GOT3 (cell line): ENCODE measurements at regions not wholly inside any gene's neighbourhood (a gene's known extent, or its start where the extent isn't known, plus 50 kb on each side); places are given as distances from the start of the nearest gene placed in this dataset.

ENCODE experiments used
- DNase-seq: peaks from one replicate; lab custom pipeline; 2025; ENCODE audit warnings: mixed read lengths; lab: John Stamatoyannopoulos, UW

DNA sequence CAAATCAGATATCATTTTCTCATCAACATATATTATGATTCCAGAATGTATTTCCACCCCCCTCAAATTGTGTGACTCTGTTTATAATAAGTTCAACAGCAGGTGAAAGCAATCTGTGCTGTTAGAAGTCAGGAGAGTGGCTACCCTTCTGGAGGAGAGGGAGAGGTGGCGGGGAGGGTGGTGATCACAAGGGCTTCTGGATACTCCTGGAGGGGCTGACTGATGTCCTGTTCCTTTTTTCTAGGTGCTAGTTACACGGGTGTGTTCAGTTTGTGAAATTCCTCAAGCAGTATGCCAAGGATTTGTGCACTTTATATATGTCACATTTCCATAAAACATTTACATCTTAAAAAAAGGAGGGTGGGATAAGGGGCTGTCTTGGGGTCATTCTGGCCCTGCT is 119.1 kb downstream of the IRF8 start:
- DNase-seq = no peak

- DNase-seq = no peak
These were observed 119.5 kb downstream of the IRF8 start for GRCh38 chr16:86018487-86018886.

GRCh38 chr16:86018941-86019340 is 120.0 kb downstream of the IRF8 start:
- DNase-seq = no peak

- DNase-seq = no peak
These were observed 120.6 kb downstream of the IRF8 start for GRCh38 chr16:86019446-86020047.

GRCh38 chr16:86020971-86021370 is 122.0 kb downstream of the IRF8 start:
- no peak for DNase-seq

DNA sequence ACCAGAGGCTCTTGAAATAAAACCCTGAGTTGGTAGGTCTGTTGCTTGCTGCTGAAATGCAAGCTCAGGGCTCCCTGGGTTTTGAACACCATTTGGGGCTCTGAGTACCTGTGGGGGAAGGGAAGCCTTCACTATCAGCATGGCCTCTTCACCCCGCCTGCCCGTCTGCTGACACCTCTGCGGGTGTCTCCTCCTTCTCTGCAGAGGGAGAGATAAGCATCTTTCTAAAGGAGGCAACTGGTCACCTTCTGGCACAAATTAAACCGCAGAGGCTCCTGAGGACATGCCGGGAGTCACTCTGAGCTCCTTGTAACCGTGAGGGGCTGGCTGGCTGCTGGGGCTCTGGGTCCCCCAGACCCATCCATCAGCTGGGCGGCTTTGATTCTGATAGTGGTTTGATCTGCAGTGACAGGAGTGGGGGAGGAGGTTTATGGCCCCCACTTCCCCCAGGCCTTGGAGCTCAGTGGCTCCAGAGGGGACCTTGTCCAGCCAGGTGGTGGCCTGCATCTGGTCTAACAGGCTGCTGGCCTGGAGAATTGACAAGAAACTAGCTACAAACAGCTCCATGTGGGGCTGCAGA is 123.5 kb downstream of the IRF8 start:
- no peak for DNase-seq

GRCh38 chr16:86024210-86024609 is 125.2 kb downstream of the IRF8 start:
- DNase-seq = no peak

DNA sequence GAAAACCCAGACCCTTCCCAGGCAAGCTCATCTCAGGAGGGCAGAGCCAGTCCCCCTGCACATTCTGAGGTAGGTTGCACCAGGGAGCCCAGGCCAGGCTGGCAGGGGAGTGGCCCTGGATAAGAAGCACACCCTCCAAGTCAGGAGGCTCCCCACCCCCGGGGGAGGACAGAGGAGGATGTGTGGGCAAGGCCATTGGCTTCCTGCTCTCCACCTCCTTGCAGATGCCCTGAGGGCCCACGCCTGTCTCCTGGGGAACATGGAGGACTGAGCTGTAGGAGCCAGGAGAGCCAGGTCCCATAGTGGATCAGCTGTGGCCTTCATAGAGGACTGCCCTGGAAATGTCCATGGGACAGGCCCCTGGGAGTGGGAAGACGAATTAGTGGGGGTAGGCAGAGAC is 126.7 kb downstream of the IRF8 start:
- DNase-seq = no peak

DNA sequence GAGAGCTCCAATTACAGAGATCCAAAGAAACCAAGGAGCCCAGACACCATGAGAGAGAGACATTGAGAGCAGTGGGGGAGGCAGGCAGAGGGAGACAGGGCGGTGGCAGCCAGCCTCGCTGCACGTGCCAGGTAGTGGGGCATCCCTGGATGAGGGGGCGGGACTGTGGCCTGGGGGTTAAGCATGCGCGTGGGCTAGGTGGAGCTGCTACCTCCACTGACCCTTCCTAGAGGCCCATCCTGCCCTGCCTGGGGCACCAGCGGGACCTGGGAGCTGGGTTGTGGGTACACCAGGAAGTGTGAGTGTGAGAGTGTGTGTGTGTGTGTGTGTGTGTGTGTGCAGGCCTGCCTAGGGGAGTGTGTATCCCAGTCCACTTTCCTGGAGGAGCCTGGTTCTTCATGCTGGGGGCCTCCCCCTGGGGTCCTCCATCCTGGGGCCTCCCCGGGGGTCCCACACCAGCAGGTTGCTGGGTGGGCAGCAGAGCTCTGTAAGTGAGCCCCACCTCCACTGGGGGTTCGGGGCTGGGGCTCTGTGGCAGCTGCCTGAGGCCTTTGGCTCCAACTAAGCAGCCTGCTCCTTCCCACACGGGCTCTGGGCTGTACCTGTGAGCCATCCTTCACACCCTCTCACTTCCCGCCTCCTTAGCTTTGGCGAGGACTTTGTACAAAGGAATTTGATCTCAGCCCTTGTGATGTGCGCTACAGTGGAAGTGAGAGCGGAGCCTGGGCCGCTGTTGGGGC is 127.4 kb downstream of the IRF8 start:
- no peak for DNase-seq

GRCh38 chr16:86026916-86027315 is 128.0 kb downstream of the IRF8 start:
- no peak for DNase-seq

GRCh38 chr16:86027373-86028126 is 128.6 kb downstream of the IRF8 start:
- DNase-seq = no peak

GRCh38 chr16:86029131-86029741 is 130.3 kb downstream of the IRF8 start:
- DNase-seq = no peak

DNA sequence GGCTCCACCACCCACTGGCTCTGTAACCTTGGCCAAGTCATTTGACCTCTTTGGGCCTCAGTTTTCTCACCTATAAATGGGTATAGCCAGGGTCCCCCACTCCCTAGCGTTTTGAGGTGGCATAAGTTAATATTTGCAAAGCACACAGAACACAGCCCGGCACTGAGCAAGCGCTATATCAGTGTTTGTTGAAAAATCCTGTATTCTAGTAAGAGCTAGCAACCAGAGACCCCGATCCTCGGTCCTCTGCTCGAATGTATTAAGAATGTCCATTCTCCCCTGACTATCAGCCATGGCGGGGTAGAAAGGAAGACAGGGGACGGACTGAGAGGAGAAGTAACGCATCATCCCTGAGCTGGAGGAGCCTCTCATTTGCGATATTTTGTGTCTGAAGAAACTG is 131.2 kb downstream of the IRF8 start:
- DNase-seq = no peak

DNA sequence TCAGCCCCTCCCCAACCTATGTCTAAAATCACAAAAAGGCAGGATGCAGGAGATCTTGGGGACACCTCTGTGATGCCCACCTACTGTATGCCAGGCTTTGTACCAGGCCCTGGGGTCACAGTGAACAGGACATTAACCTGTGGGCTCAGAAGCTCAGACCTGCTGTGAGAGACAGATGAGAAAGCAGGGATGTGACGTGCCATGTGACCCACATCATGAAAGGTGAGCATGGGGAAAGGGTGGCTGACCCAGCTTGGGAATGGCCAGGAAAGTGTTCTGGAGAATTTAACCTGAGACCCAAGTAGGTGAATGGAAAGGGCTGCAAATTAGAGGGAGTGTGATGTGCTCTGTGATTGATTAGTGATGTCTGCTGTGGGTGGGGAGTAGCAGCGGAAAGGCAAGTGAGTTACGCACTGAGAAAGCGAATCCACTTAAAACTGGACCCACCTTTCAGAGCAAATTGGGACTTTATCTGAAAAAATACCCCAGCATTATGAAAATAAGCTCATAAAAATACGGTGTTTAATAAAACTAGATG is 132.2 kb downstream of the IRF8 start:
- no peak for DNase-seq

GRCh38 chr16:86033016-86033474 is 134.1 kb downstream of the IRF8 start:
- DNase-seq = no peak

- no peak for DNase-seq
These were observed 135.0 kb downstream of the IRF8 start for GRCh38 chr16:86033971-86034370.

DNA sequence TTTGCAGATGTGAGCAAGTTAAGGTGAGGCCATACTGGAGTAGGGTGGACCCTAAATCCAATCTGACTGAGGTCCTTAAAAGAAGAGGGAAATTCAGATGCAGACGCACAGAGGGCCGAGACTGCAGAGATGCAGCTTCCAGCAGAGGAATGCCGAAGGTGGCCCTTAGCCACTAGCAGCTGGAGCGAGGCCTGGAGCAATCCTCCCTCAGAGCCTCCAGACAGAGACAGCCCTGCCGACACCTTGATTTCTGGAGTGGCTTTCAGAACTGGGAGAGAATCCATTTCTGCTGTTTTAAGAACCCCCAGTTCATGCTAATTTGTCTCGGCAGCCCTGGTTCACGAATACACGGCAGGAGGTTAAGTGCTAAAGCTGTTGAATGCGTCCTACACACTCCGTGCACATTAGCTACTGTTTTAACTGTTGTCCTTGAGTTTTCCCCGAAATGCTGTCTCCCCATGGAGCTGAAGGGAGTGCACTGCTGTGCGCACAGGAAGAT is 135.5 kb downstream of the IRF8 start:
- DNase-seq = no peak

DNA sequence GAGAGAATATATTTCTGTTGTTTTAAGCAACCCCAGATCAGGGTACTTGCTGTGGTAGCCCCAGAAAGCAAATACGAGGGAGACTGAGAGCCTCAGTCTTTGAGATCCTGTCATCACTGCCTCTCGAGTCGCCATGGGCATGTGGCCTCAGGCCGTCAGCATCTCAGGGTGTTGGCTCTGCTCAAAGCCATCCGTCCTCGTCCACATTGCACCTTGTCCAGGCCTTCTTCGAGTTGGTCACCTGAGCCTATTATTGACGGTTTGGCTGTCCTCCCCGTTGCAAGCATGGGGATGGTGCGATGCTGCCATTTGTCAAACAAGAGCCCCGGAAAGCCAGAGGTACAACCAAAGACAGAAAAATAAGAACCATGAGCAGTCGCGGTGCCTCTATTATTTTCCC is 136.9 kb downstream of the IRF8 start:
- DNase-seq = no peak

DNA sequence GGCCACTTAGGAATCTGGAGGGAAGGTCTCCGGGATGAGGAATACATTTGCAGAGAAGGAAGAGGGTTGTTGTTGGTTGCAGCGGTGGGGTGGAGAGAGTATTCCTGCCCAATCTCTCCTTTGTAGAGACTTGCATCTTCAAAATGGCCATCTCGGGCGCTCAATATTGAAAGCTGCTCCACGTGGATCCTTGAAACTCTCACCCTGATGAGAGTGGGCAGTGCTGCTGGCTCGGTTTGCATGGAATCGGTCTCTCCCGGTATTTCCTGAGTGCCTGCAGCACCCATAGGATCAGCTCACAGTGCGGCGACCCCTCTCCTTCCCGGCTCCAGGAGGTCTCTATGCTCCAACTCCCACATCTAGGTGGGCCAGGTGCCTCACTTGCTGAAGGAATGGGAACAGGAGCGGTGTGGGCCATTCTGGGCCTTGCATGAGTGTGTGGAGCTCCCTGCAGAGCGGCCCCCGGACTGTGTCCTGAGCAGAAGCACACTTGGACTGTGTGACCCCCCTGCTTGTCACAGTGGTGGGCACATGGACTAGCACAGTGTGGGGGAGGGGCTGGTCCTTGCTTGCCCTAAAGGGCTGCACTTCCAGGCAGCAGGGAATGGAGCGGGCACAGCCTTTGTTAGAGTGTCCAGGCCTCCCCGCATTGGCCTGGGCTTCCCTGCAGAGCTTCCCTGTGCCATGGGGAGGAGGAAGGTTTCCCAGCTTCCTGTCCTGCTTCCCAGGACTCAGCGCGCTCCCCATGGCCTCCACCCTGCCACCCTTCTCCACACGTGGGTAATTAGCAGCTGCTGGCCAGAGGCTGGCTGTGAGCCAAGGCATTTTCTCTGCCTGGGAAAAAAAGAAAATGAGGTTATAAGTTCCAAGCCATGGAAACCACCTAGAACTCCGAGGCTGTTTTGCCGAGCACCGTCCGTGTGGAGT is 139.3 kb downstream of the IRF8 start:
- no peak for DNase-seq

DNA sequence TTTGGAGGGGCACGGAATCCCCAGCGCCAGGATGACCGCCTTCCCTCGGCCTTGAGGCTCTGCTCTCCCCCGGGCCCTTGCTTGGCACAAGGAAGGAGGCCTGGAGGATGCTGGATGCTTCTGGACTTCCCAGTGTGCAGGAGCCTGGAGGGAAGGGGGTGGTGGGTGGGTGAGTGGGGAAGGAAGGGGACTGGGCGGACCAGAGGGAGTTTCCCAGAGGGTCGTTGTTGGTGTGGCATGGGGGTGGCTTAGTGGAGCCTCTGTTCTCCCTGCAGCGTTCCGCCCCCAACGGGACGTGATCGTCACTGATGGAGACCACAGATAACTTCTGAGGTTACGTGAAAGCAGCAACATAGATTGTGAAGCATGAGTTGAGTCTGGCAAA is 140.0 kb downstream of the IRF8 start:
- DNase-seq = no peak

DNA sequence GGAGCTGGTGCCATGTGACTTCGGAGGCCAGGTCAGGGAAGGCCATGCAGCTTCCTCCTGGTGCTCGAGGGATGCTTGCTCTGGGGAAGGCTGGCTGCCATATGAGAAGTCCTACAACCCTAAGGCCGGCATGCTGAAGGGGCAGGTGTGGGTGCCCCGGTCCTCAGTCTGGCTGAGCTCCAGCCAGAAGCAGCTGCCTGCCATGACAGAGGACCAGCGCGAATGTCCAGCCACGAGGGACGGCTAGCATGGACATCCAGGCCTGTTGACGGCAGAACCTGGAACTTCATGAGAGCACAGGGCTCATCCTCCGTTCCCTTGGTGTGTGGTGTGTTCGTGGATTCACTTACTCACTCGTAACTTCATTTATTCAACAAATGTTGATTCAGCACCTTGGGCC is 140.6 kb downstream of the IRF8 start:
- DNase-seq = no peak
